HG02763 (cell line): ENCODE measurements at regions not wholly inside any gene's neighbourhood (a gene's known extent, or its start where the extent isn't known, plus 50 kb on each side); places are given as distances from the start of the nearest gene placed in this dataset.

ENCODE experiments used
- ATAC-seq: cut with Tn5 transposase; IDR thresholded peaks from one replicate; pipeline ENCODE4 v1.9.1; 2021; ENCODE audit warnings: mild to moderate bottlenecking, moderate library complexity; ENCODE audit not compliant: unreplicated experiment

DNA sequence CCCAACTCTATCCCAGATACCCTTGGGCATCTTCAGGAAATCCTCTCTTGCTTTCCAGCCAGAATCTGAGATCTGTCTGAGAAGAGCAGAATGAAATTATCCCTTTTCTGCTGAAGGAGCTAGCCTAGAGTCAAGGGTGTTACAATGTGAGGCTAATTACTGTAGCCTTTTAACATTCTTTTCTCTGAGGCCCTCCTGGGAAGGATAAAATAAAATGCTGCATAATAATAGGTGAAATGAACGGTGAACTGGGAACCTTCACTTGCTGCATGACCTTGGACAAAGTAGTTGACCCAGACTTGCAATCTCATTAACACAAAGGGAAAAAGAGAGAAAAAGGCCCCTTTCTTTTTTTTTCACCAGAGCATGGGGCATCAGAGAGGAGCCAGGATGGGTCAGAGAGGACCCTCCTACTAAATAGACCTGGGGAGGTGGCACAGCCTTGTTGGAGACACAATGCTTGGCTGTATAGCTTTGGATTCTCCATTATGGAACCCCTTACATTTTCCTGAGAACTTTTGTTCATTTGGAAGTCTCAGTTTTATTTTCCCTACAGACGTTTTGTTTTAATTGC lies 137.0 kb upstream of the LIPC start:
- ATAC-seq, result no peak

DNA sequence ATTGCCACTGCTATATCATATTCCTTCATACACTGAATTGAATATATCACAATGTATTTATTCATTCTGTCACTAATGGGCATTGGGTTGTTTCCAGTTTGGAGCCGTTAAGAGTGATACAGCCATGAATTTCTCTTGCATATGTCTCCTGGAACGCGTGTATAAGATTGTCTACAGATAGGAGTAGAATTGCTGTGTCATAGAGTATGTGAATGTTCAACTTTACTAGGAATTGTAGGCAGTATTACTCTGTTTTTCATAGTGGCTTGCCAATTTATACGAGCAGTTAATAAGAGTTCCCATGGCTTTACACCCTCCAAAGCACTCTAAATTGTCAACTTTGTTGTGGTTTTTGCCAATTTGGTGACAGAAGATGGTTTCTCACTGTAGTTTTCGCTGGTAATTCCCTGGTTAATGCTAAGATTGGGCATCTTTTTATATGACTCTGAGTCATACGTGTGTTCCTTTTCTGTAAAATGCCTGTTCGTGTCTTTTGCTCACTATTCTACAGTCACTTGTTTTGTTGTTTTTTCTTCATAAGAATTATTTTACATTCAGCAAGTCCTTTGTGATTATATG lies 136.1 kb upstream of the LIPC start:
- no peak for ATAC-seq

DNA sequence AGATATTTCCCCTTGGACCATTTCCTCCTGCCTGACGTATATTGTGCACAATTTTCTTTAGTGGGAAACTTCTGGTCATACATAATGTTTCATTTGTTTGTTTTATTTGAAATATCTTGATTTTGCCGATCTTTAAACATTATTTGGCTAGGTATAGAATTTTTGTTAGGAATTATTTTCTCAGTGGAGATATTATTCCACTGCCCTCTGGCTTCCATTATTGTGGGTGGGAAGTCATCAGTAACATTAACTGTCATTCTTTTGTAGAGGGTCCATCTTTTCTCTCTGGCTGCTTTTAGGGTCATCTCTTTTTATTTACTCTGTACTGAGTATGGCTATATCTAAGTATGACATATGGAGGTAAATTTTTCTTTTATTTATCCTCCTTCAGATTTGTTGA lies 135.5 kb upstream of the LIPC start:
- no peak for ATAC-seq

DNA sequence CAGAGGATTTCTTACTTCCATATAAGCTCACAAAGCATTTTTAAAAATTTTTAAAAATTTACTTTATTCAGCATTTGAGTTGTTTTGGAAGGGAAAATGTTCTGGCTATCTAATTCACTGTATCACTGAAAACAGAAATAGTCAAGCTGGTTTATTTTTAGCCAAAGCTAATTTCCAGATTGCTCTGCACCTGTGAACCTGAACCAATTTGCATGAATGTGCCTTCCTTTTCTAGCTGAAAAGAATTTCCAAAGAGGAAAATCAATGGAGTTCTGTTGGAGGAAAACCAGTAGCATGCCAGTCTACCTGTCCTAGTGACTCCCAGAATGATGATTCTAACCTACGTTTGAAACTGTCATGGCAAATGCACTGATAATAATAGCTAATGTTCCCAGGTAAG lies 134.2 kb upstream of the LIPC start:
- ATAC-seq, result no peak

DNA sequence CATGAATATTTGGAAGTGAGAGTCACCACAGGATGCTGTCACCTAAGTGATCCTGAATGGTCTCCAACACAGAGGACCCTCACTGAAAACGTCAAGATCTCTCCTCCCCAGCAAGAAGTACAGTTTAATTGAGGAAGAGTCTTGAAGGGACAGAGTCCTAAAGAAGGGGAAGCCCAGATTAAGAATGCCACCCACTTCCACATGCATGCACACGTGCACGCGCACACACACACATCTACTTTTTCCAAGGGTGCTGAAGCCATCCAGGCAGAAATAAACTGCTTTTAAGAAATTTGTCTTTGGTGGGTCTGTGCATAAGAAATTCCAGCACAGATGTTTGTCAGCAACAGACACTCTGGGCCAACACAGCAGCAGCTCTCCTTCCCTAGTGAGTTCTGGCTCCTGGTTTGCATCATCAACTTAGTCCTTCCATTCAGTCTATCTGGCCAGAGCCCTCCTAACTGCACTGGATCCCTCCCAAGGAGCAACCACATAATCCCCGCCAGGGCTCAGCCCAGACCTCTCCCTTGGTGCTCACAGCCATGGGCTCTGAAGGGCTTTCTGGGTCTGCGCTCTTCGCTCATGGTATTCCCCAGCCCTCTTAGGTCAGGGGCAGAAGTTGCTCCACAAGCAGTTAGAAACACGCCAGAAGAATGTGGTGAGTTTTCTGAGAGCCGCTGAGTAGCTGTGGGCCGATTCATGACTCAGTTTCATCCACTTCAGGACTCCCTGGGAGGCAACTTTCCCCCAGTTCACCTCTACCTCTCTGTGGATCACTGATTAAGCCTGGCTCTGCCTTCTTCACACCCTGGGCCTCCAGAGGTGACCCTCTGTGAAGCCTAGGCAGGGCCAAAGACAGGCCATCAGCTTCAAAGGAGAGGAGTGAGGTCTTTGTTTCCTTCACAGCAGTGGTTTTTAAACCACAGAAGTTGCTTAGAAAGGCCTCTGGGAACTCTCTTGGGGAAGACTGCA lies 132.6 kb upstream of the LIPC start:
- ATAC-seq, result no peak

DNA sequence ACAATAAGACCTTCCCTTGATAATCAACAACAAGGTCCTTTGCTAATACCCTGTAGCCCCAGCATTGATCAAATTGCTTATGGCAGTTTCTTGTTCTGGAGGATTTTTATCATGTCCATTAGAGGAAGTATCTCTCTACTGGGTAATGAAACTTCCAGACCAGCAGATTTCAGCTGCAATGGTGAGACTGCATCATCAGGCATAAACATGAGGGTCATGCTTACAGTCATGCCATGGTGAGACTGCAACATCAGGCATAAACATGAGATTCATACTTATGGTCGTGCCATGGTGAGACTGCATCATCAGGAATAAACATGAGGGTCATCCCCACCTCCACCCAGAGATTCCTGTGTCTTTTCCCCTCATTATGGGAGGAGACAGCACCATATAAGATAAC lies 129.0 kb upstream of the LIPC start:
- no peak for ATAC-seq

DNA sequence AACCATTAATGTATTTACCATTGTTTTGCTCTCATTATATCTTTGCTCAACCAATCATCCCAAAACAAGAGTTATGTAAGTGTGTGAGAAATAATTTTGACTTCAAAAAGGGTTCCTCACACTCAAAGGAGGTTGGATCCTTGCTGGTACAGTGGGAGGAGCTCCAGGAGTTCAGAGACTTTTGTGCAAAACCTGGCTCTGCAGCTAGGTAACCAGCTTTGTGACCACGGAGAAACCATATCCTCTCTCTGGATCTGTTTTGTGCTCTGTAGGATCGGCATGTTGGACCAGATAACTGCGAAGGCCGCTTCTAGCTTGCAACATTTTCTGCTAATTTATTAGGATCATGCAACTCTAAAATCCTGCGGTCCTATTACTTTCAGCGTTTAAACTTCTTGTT lies 128.6 kb upstream of the LIPC start:
- ATAC-seq, result no peak

DNA sequence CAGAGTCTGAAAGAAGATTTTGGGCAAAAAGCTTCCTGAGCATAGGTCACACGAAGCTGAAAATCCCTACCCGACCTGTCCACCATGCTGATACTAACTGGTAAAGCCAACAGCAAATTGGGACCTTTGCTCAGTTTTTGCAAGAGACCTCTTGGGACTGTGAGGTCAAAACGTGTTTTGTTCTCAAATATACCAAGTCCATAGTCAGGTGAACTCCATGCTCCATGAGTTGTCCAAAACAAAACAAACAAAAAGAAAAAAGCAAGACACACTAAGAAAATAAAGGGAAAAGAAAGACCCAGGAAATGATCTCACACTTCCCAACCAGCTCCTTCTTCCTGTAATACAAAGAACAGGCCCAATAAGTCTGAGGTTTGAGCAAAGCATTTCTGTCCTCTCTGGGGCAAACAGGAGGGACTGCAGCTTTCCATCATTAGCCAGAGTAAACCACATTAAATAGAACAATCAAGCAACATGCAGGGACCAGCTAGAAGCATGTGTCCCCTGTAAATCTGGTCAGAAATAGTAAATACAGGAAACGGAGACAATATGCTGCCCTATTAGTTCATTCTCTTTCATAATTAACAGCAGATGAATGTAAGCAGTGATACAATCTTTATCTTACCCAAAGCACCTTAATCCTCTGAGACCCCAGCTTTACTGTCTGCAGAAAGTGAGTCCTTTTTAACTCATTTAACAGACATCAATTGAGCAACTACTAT lies 125.0 kb upstream of the LIPC start:
- ATAC-seq, result no peak

DNA sequence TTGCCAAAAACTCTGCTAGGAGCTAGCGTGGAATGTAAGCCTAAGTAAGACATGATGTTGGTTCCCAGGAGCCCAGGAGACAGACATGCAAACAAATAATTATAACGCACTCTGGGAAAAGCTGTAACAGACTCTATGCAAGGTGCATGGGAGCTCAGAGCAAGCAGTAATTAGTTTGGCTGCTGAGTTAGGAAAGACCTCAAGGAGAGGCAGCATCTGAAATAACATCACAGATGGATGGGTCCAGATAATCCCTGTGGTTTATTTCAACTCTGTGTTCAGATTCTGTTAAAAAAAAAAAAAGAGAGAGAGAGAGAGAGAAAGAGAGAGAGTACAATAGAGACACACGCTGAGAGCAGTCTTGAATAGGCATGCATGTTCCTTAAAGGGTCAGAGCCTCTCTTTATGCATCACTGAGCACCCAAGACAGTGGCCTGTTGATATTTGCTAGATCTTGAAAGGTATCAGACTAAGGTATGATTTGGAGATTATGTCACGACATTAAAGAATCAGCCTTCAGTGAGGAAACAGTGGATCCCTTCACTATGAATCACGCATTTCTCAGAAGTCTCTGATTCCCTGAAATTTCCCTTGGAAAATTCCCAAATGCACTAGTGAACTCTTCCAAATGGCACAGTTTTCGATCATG lies 124.4 kb upstream of the LIPC start:
- ATAC-seq, result no peak

DNA sequence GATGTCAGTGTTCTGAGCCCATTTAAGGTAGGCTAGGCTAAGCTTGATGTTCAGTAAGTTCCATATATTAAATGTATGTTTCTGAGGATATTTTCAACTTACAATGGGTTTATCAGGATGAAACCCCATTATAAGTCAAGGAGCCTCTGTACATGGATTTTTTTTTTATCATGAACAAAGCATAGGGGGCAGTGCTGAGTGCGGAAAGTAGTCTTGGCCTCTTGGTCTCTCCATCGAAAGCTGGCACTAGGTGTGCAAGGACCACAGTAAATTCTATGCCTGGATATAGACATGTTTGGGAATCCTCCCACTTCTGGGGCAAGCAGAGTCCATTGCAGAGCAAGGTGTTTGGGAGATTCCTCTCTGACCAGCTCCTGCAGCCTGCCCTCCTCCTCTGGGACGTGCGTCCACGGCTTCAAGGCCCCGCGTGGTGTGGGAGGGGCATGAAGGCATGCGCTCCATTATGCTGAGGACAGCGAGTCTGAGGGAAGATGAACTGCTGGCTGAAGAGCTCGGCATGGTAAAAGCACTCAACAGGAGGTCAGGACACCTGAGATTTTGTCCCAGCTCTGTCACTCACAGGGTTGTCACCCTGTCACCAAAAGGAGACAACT lies 122.9 kb upstream of the LIPC start:
- ATAC-seq, result no peak

DNA sequence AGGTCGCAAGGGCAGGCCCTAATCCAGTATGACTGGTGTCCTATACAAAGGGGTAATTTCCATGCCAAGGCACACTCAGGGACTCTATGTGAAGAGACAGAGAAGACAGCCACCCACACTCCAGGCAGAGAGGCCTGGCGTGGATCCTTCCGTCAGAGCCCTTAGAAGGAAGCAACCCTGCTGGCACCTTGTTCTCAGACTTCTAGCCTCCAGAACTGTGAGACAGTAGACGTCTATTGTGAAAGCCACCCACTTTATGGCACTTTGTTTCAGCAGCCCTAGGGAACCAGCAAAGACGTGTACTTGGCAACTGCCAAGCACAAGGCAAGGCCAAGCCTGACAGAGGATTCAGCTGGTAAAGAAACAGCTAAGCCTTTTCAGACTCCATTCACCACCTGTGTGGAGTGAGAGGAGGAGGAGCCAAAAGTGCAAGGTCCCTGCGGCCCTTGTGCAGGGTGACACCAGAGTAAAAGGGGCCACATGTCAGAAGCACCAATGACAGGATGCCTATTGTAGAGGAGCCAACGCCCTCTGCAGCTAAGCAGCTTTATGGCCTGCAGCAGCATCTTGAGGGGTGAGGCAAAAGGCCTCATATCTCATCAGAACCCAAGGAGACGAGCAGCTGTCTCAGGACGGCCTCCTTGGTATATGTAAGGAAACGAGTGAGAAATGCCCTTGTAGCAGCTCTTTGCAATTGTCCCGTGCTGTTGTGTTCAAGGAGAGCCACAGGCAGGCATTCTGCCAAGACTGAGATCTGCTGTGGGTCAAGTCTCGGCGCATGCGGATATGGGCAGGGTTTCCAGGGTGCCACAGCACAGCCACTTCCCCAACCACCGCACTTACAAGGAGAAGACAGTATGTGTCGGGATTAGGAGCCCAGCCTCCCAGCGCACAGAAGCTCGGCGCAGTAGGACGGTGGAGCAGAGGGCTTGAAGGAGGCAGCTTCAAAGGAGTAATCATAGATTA lies 121.5 kb upstream of the LIPC start:
- ATAC-seq, result no peak

DNA sequence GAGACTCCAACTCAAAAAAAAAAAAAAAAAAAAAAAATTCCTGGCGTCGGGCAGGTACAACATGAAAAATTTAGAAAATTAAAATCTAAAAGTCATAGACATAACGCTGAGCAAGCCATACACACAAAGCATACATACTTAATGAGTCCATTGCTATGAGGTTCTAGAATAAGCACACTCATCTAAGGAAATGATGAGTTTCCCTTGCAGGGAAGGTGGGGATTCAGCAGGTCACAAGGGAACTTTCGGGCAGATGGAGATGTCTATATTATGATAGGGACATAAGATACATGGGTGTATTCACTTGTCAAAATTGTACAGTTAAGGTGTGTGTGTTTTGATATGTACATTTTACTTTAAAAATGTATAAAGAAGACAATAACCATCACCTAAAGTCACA lies 120.2 kb upstream of the LIPC start:
- ATAC-seq, result no peak

DNA sequence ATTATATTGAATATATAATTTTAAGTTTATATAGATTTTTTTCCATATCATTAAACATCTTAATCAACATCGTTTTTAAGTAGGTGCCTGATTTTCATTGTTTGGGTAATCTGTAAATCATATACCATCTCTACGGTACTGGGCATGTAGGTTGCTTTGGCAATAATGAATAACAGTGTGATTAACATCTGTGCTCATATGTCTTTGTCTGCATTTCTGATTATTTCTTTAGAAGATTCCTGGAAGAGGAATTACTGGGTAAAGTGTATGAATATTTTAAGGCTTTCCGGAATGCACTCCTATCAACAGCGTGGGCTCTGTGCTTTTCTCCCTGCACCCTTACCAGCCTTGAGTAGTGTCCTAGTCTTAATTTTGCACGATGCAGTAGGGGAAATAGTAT lies 119.8 kb upstream of the LIPC start:
- no peak for ATAC-seq

DNA sequence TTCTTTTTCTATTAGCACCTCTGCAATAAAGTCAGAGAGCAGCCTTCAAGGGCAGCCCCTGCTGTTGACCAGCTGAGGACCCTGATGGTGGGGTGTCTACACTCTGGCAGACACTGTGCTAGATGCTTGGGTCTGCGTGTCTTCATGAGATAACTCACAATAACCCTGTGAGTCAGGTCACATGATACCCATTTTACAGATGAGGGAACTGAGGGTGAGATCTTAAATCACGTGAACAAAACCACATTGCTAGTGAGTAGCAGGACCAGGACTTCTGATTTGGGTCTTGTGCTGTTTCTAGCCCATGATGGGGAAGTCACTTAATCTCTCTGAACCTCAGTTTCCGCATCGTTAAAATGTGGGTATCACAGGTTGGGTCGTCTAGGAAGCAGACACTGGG lies 118.5 kb upstream of the LIPC start:
- no peak for ATAC-seq

DNA sequence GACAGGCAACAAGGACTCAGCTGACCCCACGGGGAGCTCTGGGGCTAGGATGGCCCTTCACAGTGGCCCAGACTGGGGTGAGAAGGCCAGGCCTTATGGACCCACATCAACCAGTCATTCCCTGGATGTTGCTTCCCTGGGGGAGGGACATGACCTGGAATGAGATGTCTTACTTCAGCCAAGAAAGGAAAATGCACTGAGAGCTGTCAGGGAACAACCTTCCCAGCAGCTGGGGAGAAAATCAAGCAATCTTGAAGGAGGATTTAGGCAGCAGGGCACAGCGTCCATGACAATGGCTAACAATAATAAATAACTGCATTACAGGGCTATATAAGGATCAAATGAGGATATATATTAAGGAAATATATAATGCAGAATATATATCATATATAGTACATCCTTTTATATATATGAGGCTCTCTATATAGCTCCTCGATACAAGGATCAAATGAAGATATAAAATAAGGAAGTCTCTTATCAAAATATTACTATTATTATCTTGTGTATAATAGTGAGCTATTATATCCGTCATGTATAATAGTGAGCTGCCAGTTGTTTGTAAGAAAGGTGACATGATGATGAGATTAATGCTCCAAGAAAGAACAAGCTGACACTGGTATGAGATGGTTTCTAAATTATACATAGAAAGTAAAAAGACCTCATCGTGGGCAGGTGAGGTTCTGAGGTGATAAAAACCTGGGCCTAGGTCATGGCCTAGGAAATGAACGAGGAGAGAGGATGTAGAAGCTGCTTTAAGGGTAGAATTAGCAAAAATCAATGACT lies 117.8 kb upstream of the LIPC start:
- ATAC-seq, result no peak

DNA sequence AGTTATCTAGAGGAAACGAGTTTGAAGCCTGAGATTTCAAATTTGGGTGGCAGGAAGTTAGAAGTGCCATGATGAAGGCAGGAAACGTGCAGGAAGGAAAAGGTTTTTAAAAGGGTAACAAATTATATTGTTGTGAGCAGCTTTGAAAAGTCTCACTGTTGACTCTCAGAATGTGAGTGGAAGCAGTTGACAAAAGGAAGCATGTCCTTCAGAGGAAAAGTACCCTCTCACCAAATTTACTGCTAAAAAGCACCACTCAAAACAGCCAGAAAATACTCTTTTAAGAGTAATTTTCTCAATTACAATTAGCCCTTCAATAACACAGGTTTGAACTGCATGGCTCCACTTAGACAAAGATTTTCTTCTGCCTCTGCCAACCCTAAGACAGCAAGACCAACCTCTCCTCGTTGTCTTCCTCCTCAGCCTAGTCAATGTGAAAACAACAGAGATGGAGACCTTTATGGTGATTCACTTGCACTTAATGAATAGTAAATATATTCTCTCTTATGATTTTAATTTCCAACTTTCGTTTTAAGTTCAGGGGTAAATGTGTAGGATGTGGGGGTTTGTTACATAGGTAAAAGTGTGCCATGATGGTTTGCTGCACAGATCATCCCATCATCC lies 117.1 kb upstream of the LIPC start:
- ATAC-seq, result no peak

DNA sequence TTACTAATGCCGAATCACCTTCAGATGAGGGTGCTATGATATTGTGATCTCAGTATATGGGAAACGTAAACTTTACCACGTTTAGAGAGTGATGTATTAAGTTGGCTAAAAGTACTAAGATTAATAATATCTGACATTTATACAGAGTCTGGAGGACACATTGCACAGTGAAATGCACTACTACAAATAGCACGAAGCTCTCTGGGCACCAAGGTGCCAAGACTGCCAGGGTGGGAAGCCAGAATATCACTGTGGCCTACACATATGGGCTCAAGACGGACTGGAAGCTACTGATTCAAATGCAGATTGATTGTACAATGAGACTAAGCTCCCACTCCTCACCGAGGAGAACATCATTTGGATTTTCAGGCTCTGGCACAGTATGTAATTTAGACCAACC lies 113.3 kb upstream of the LIPC start:
- no peak for ATAC-seq

DNA sequence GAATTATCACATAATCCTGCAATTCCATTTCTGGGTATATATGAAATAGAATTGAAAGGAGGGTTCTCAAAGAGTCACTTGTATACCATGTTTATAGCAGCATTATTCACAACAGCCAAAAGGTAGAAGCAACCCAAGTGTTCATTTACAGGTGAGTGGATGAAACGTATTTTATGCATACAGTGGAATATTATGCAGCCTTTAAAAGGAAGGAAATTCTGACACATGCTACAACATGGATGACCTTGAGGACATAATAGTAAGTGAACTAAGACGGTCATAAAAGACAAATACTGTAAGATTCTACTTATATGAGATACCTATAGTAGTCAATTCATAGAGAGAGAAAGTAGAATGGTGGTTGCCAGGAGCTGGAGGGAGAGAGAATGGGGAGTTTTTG lies 110.8 kb upstream of the LIPC start:
- no peak for ATAC-seq
